SHP77 (cell line): ENCODE measurements at regions not wholly inside any gene's neighbourhood (a gene's known extent, or its start where the extent isn't known, plus 50 kb on each side); places are given as distances from the start of the nearest gene placed in this dataset.

Source experiments
- DNase-seq, 2 experiments: peaks; one replicate each; lab custom pipeline; 2025; lab: John Stamatoyannopoulos, UW

GRCh38 chr12:115078990-115079389, 395.0 kb upstream of the TBX3 start:
- no peak for DNase-seq

- no peak for DNase-seq
These were observed 394.4 kb upstream of the TBX3 start for GRCh38 chr12:115078334-115078733.

- DNase-seq: no peak
These were observed 391.7 kb upstream of the TBX3 start for GRCh38 chr12:115075552-115076170.

GRCh38 chr12:115074617-115075016, 390.6 kb upstream of the TBX3 start:
- DNase-seq: no peak

- DNase-seq: no peak
These were observed 388.7 kb upstream of the TBX3 start for GRCh38 chr12:115072712-115073111.

GRCh38 chr12:115070313-115070712, 386.3 kb upstream of the TBX3 start:
- DNase-seq: no peak

- no peak for DNase-seq
These were observed 380.3 kb upstream of the TBX3 start for GRCh38 chr12:115064296-115064695.

GRCh38 chr12:115062741-115063140, 378.8 kb upstream of the TBX3 start:
- no peak for DNase-seq

GRCh38 chr12:115060477-115061168, 376.6 kb upstream of the TBX3 start:
- DNase-seq: no peak

- no peak for DNase-seq
These were observed 373.5 kb upstream of the TBX3 start for GRCh38 chr12:115057445-115057844.

GRCh38 chr12:115051378-115051777, 367.4 kb upstream of the TBX3 start:
- DNase-seq: no peak

GRCh38 chr12:115049614-115050013, 365.6 kb upstream of the TBX3 start:
- DNase-seq: no peak

- no peak for DNase-seq
These were observed 362.8 kb upstream of the TBX3 start for GRCh38 chr12:115046805-115047204.

GRCh38 chr12:115044073-115044472, 360.1 kb upstream of the TBX3 start:
- no peak for DNase-seq

GRCh38 chr12:115043079-115043478, 359.1 kb upstream of the TBX3 start:
- DNase-seq: no peak

- DNase-seq: no peak
These were observed 358.4 kb upstream of the TBX3 start for GRCh38 chr12:115042341-115042740.

GRCh38 chr12:115037830-115038229, 353.9 kb upstream of the TBX3 start:
- DNase-seq: no peak

GRCh38 chr12:115035535-115036107, 351.6 kb upstream of the TBX3 start:
- DNase-seq: no peak

- no peak for DNase-seq
These were observed 348.5 kb upstream of the TBX3 start for GRCh38 chr12:115032521-115032920.

GRCh38 chr12:115030017-115030416, 346.0 kb upstream of the TBX3 start:
- DNase-seq: no peak

- no peak for DNase-seq
These were observed 340.6 kb upstream of the TBX3 start for GRCh38 chr12:115024531-115024930.

- DNase-seq: no peak
These were observed 339.6 kb upstream of the TBX3 start for GRCh38 chr12:115023279-115024265.
